ENCODE measurements at regions not wholly inside any gene's neighbourhood (a gene's known extent, or its start where the extent isn't known, plus 50 kb on each side); places are given as distances from the start of the nearest gene placed in this dataset.
"Not testable (repeated sequence)": the region's sequence is repeated elsewhere in the genome, so short reads cannot be mapped to it uniquely, and the experiment has no call there.

DNA sequence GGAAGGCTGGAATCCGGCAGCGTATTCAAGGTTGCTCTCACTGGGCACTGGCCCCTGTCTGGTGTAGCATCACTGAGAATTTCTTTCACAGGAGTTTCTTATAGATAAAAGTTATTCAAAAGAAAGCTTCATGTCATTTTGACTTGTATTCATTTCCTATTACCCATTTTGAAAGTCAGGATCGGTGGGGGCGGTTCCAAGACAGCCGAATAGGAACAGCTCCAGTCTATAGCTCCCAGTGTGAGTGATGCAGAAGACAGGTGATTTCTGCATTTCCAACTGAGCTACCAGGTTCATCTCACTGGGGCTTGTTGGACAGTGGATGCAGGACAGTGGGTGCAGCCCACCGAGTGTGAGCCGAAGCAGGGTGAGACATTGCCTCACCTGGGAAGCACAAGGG lies 51.5 kb upstream of the CDC42EP3 start:
- ATAC-seq (ENCODE audit: low FRiP score in 2 of 2); H3K36me3 ChIP-seq; H3K27me3 ChIP-seq; H3K9me3 ChIP-seq; H3K4me1 ChIP-seq; H3K27ac ChIP-seq; DNase-seq; H3K4me3 ChIP-seq: not testable (repeated sequence)
- 90 to 97% methylated on average over 7 of the region's 7 CpGs for WGBS, 2 donors

DNA sequence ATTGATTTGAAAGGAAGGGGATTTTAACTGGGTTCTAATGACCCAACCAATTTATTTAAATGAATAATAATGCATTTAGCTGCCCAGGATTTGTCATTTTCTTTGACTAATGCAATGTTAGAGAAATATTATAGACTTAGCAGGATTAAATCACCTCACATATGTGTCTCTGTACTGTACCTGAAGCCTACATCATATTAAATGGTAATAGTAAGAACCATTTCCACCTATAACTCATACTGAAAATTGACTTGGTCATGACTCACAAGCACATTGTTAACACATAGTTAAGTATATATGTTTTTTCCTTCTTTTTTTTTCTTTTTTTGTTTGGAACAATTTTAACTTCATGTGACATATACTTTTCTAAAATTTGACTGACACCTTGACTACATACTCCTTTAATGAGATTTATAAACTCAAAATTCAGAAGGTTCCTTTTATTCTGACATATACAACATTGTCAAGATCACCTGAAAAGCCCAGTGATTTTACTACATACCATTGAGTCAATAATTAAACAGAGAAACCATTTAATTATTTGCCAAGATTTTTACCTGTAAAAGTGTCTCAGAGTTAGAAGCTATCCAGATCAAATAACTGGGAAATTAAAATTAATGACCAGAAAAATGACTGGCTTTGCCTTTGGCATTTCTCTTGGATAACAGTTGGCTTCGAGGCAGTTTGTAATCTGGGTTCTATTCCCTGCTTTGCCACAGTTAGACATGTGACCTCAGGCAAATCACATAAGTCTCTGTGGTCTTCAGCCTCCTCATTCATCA lies 58.8 kb upstream of the CDC42EP3 start:
- no peaks in the 10 kb centered on the region for H3K4me1 ChIP-seq
- ATAC-seq (ENCODE audit: low FRiP score in 2 of 2) (no peak), DNase-seq (no peak)
- no peaks in the 10 kb centered on the region for H3K9me3 ChIP-seq
- H3K27ac ChIP-seq: no peak overlapping the region
- no peaks in the 10 kb centered on the region for H3K27me3 ChIP-seq
- no peak overlapping the region for H3K4me3 ChIP-seq
- H3K36me3 ChIP-seq: no peaks in the 10 kb centered on the region
- 61 to 76% methylated on average over 1 of the region's 1 CpG for WGBS, 2 donors
- no peak for TF ChIP-seq EP300 (IDR thresholded peaks at IDR 0.05)

GRCh38 chr2:37732412-37732811 lies 61.0 kb upstream of the CDC42EP3 start:
- not testable (repeated sequence) for H3K36me3 ChIP-seq; H3K4me3 ChIP-seq; H3K27me3 ChIP-seq; H3K9me3 ChIP-seq; H3K4me1 ChIP-seq; DNase-seq; H3K27ac ChIP-seq; ATAC-seq (ENCODE audit: low FRiP score in 2 of 2)

GRCh38 chr2:37733251-37733650 lies 61.8 kb upstream of the CDC42EP3 start:
- DNase-seq (no peak), ATAC-seq (ENCODE audit: low FRiP score in 2 of 2) (no peak)
- no peaks in the 10 kb centered on the region for H3K36me3 ChIP-seq
- no peak overlapping the region for H3K27ac ChIP-seq
- H3K27me3 ChIP-seq: no peaks in the 10 kb centered on the region
- H3K4me3 ChIP-seq: no peak overlapping the region
- H3K9me3 ChIP-seq: no peaks in the 10 kb centered on the region
- 93 to 95% methylated on average over 2 of the region's 2 CpGs for WGBS, 2 donors
- TF ChIP-seq POLR2AphosphoS5 (IDR thresholded peaks at IDR 0.05) (no peak), EP300 (IDR thresholded peaks at IDR 0.05) (no peak), CTCF (IDR thresholded peaks at IDR 0.05) (no peak), POLR2A (IDR thresholded peaks at IDR 0.05) (no peak)
- H3K4me1 ChIP-seq: no peaks in the 10 kb centered on the region

DNA sequence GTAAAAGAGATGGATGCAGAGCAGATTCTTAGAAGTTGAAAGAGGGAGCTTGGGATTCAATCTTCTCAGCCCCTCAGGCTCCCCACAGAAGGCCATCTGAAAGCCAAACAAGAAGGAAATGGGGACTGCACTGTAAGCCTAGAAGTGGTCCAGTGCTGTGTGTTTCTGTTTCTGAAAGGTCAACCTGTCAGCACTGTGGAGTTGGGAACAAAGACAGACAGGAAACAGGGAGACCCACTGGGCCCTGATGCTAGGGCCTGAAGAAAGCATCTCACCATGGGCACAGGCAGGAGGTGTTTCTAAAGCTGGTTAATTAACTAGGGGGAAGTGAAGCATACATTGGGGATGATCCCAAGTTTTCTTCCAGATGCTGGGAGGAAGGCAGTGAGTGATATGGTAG lies 62.5 kb upstream of the CDC42EP3 start:
- not testable (repeated sequence) for DNase-seq; H3K27me3 ChIP-seq; H3K4me1 ChIP-seq; H3K4me3 ChIP-seq; H3K36me3 ChIP-seq; H3K27ac ChIP-seq; H3K9me3 ChIP-seq; ATAC-seq (ENCODE audit: low FRiP score in 2 of 2)

- not testable (repeated sequence) for H3K4me3 ChIP-seq; DNase-seq; ATAC-seq (ENCODE audit: low FRiP score in 2 of 2); H3K4me1 ChIP-seq; H3K27ac ChIP-seq; H3K9me3 ChIP-seq; H3K27me3 ChIP-seq; H3K36me3 ChIP-seq
- WGBS, 2 donors: 57 to 64% methylated on average over 8 of the region's 8 CpGs
Observed at GRCh38 chr2:37734891-37735523, 63.6 kb upstream of the CDC42EP3 start.

DNA sequence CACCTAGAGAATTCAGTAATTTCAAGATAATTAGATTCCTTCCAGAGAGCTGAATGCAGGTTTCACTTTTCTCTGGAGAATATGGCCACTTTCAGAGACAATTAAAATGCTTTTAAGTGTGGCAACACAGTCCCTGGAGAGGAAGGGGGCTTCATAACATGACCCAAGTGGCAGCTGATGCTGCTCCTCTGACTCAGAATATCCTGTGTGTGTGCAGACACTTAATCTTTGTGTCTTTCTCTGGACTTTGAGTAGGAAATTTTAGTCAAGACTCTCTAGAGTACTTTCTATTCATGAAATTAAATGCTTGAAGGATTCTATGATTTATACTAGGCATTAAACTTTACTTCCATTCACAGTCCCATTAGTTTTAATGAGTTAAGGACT lies 64.1 kb upstream of the CDC42EP3 start:
- not testable (repeated sequence) for ATAC-seq (ENCODE audit: low FRiP score in 2 of 2); DNase-seq; H3K27ac ChIP-seq; H3K4me1 ChIP-seq; H3K4me3 ChIP-seq; H3K36me3 ChIP-seq; H3K27me3 ChIP-seq; H3K9me3 ChIP-seq

DNA sequence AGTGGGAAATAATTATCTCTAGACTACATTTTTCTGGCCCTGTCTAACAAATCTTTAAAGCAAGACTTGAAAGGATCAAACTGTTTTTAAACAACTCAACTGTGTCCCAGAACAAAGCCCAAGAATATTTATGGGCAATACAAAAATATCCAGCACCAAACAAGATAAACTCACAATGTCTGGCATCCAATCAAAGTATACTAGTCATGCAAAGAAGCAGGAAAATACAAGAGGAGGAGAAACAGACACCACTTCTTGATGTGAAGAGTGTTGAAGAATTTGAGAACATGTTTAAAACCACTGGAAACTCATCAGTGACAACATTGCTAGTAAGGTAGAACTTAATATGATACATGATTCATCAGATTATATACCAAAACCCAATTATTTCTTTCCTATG lies 66.1 kb upstream of the CDC42EP3 start:
- Histone ChIP-seq H3K36me3 (no peaks in the 10 kb centered on the region), H3K9me3 (no peaks in the 10 kb centered on the region), H3K27me3 (no peaks in the 10 kb centered on the region), H3K27ac (no peak overlapping the region), H3K4me1 (no peaks in the 10 kb centered on the region), H3K4me3 (no peak overlapping the region)
- DNase-seq (no peak), ATAC-seq (ENCODE audit: low FRiP score in 2 of 2) (no peak)
- no peak for TF ChIP-seq EP300 (IDR thresholded peaks at IDR 0.05)
- TF ChIP-seq POLR2A (IDR thresholded peaks at IDR 0.05): no peak
